Esophagus squamous epithelium (tissue), 4 donors: ENCODE measurements at regions not wholly inside any gene's neighbourhood (a gene's known extent, or its start where the extent isn't known, plus 50 kb on each side); places are given as distances from the start of the nearest gene placed in this dataset.

Source experiments
- CTCF ChIP-seq, 6 experiments: fragments of 450-650 bp in 4 of 6; fragments of 200-600 bp in 2 of 6; sonication (generic) in 2 of 6; IDR thresholded peaks; one replicate each; pipeline ENCODE4 v1.5.1; 2016 to 2019; ENCODE audit warnings: antibody characterized with exemption in 6 of 6, mild to moderate bottlenecking in 4 of 6, moderate library complexity in 4 of 6
- POLR2A ChIP-seq, 4 donors: fragments of 450-650 bp; IDR thresholded peaks; one replicate each; pipeline ENCODE4 v1.6.1; 2017; ENCODE audit warnings: antibody characterized with exemption in 4 of 4, mild to moderate bottlenecking in 4 of 4, moderate library complexity in 3 of 4

- no peak for TF ChIP-seq CTCF (IDR thresholded peaks at IDR 0.05)
- no peak for TF ChIP-seq POLR2A (IDR thresholded peaks at IDR 0.05)
Measured at GRCh38 chr18:77651441-77651840, 401.8 kb downstream of the GALR1 start.
